Neural cell (in vitro differentiated cells): ENCODE measurements at regions not wholly inside any gene's neighbourhood (a gene's known extent, or its start where the extent isn't known, plus 50 kb on each side); places are given as distances from the start of the nearest gene placed in this dataset.

Experiments
- H2AFZ ChIP-seq: fragments of 200-600, 300-800 bp; sonication (generic), shearing (Covaris generic); 2 replicates; pipeline ENCODE4 v1.6.0; 2014; ENCODE audit warnings: low read depth, mild to moderate bottlenecking, antibody characterized with exemption, low read length, moderate library complexity
- H3F3A ChIP-seq: fragments of 200-600 bp; shearing (Covaris generic); 2 replicates; pipeline ENCODE4 v1.6.1; 2016; ENCODE audit warnings: mild to moderate bottlenecking, moderate library complexity, mixed read lengths, antibody characterized with exemption, low read length; ENCODE audit not compliant: insufficient read depth, poor library complexity, severe bottlenecking
- H3K27ac ChIP-seq: fragments of 200-600, 300-800 bp; sonication (generic), shearing (Covaris generic); 2 replicates; pipeline ENCODE4 v1.5.1; 2014; ENCODE audit warnings: mild to moderate bottlenecking, low read length, moderate library complexity
- H3K27me3 ChIP-seq: fragments of 300-800, 200-600 bp; sonication (generic), shearing (Covaris generic); 2 replicates; pipeline ENCODE4 v1.6.0; 2014; ENCODE audit warnings: mild to moderate bottlenecking, low read depth, low read length, moderate library complexity; ENCODE audit not compliant: insufficient read depth
- H3K36me3 ChIP-seq: fragments of 300-800, 200-600 bp; sonication (generic), shearing (Covaris generic); 2 replicates; pipeline ENCODE4 v1.5.1; 2014; ENCODE audit warnings: mild to moderate bottlenecking, antibody characterized with exemption, low read length, moderate library complexity; ENCODE audit not compliant: insufficient read depth
- H3K4me2 ChIP-seq: fragments of 300-800, 200-600 bp; sonication (generic), shearing (Covaris generic); 2 replicates; pipeline ENCODE4 v1.6.0; 2014; ENCODE audit warnings: mild to moderate bottlenecking, low read length
- H3K4me3 ChIP-seq: fragments of 300-800, 200-600 bp; sonication (generic), shearing (Covaris generic); 2 replicates; pipeline ENCODE4 v1.5.1; 2014; ENCODE audit warnings: mild to moderate bottlenecking, low read length, moderate library complexity
- H3K79me2 ChIP-seq: fragments of 200-600 bp; shearing (Covaris generic); replicated peaks from 2 replicates; pipeline ENCODE4 v1.6.0; 2014; ENCODE audit warnings: mild to moderate bottlenecking, low read length, moderate library complexity; ENCODE audit not compliant: insufficient read depth
- H3K9ac ChIP-seq: fragments of 300-800, 200-600 bp; sonication (generic), shearing (Covaris generic); 2 replicates; pipeline ENCODE4 v1.6.1; 2016; ENCODE audit warnings: mild to moderate bottlenecking, low read length, mixed read lengths
- H3K9me2 ChIP-seq: fragments of 200-600 bp; shearing (Covaris generic); 2 replicates; pipeline ENCODE4 v1.6.1; 2016; ENCODE audit warnings: mild to moderate bottlenecking, low read length, mixed read lengths; ENCODE audit not compliant: insufficient read depth
- H3K9me3 ChIP-seq: fragments of 200-600, 300-800 bp; sonication (generic), shearing (Covaris generic); 2 replicates; pipeline ENCODE4 v1.6.1; 2016; ENCODE audit warnings: mild to moderate bottlenecking, mixed run types, low read length, moderate library complexity, mixed read lengths
- H4K20me1 ChIP-seq: fragments of 200-600 bp; shearing (Covaris generic); 2 replicates; pipeline ENCODE4 v1.6.1; 2016; ENCODE audit warnings: mild to moderate bottlenecking, mixed run types; ENCODE audit not compliant: insufficient read depth
- CTCF ChIP-seq: fragments of 450-650 bp; IDR thresholded peaks from 2 replicates; pipeline ENCODE4 v1.5.1; 2014; ENCODE audit warnings: antibody characterized with exemption, mild to moderate bottlenecking, moderate library complexity; ENCODE audit not compliant: poor library complexity, severe bottlenecking
- EP300 ChIP-seq: fragments of 450-650 bp; conservative IDR thresholded peaks from 2 replicates; pipeline ENCODE4 v1.6.1; 2014; ENCODE audit warnings: antibody characterized with exemption, mild to moderate bottlenecking, moderate library complexity; ENCODE audit not compliant: poor library complexity, severe bottlenecking
- EZH2 ChIP-seq: fragments of 200-600, 300-800 bp; shearing (Covaris generic), sonication (generic); IDR thresholded peaks from 2 replicates; pipeline ENCODE4 v1.6.1; 2014; ENCODE audit warnings: antibody characterized with exemption, low read length, borderline replicate concordance, mild to moderate bottlenecking; ENCODE audit not compliant: insufficient read depth, poor library complexity, severe bottlenecking
- MXI1 ChIP-seq: fragments of 450-650 bp; conservative IDR thresholded peaks from 2 replicates; pipeline ENCODE4 v1.6.1; 2014; ENCODE audit warnings: antibody characterized with exemption, mild to moderate bottlenecking; ENCODE audit not compliant: poor library complexity, severe bottlenecking
- POLR2AphosphoS5 ChIP-seq: IDR thresholded peaks from 2 replicates; pipeline ENCODE4 v1.6.1; 2012
- RAD21 ChIP-seq: fragments of 450-650 bp; conservative IDR thresholded peaks from 2 replicates; pipeline ENCODE4 v1.6.1; 2014; ENCODE audit warnings: antibody characterized with exemption, mild to moderate bottlenecking, moderate library complexity
- REST ChIP-seq: IDR thresholded peaks from 2 replicates; pipeline ENCODE4 v1.6.1; 2012; ENCODE audit warnings: borderline replicate concordance
- SMC3 ChIP-seq: fragments of 450-650 bp; conservative IDR thresholded peaks from 2 replicates; pipeline ENCODE4 v1.6.1; 2014; ENCODE audit warnings: antibody characterized with exemption, mild to moderate bottlenecking, moderate library complexity; ENCODE audit not compliant: poor library complexity
- TAF1 ChIP-seq: IDR thresholded peaks from 2 replicates; pipeline ENCODE4 v1.6.1; 2012; ENCODE audit warnings: low read depth

DNA sequence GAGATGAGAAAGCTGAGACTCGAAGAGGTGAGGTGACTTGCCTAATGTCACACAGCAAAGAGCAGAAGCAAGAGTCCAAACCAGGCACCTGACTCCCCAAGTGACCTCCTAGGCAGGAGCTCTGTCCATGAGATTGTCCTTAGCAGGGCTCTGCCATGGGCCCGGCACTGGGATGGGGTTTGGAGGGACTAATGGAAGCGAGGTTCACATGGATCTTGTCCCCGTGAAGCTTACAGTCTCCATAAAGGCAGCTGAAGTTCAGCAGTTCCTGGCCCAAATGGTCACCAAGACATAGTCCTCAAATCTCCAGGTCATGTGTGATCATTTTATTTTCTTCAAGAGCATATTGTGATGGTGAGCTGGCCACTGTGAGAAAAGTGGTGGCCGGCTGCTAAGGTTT, 57.0 kb upstream of the AFF3 start:
- Histone ChIP-seq H3K4me3 (no peak overlapping the region), H4K20me1 (no peaks in the 10 kb centered on the region), H3K4me2 (no peak overlapping the region), H2AFZ (no peak overlapping the region), H3K36me3 (no peaks in the 10 kb centered on the region), H3K27me3 (no peaks in the 10 kb centered on the region), H3K9ac (no peak overlapping the region), H3K79me2 (no peaks in the 10 kb centered on the region), H3K9me2 (no peaks in the 10 kb centered on the region), H3K27ac (no peak overlapping the region), H3F3A (no peaks in the 10 kb centered on the region), H3K9me3 (no peaks in the 10 kb centered on the region)
- no peak for TF ChIP-seq MXI1
- TF ChIP-seq EZH2, result no peak
- no peak for TF ChIP-seq TAF1
- no peak for TF ChIP-seq REST
- TF ChIP-seq CTCF, result no peak
- no peak for TF ChIP-seq RAD21
- no peak for TF ChIP-seq EP300
- TF ChIP-seq SMC3, result no peak
- no peak for TF ChIP-seq POLR2AphosphoS5

DNA sequence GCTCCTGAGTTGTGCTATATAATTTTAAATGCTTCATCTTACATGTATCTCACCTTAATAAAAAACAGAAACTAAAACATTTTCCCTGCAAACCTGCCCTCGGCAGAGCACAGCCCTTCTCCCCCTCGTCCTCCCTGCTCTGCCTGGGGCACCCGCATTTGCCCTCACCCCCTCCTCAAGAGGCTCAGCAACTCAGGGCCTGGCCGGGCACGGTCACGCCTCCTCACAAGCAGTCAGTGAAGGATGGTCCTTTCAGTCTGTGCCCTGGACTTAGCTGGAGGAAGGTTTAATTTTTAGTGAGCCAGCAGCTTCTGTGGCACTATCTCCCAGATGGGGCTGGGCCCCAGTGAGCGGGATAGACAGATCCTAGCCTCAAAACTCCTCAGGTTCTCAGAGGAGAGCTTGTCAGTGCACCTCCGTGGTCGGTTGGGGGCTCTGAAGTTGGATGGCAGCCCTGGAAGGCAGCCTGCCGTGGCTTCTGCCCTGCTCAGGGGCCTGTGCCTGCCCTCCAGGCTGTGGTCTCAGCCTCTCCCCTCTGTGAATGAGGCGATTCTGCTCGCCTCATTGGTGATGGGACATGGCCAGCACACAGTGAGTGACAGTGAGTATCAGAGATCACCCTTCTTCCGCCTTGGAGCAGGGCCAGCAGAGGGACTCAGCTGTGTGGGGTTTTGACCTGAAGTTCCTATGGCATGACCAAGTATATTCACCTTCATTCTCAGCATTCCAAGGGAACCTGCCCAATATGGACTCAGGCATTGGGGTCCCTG, 56.3 kb upstream of the AFF3 start:
- Histone ChIP-seq H3K79me2 (no peaks in the 10 kb centered on the region), H4K20me1 (no peaks in the 10 kb centered on the region), H3K36me3 (no peaks in the 10 kb centered on the region), H2AFZ (no peak overlapping the region), H3K27ac (peak overlapping the region; percentile 51), H3K27me3 (no peaks in the 10 kb centered on the region), H3K4me3 (no peak overlapping the region), H3F3A (no peaks in the 10 kb centered on the region), H3K9ac (peak overlapping the region; percentile 17), H3K9me2 (no peaks in the 10 kb centered on the region), H3K9me3 (no peaks in the 10 kb centered on the region), H3K4me2 (no peak overlapping the region)
- TF ChIP-seq EZH2, result no peak
- no peak for TF ChIP-seq MXI1
- no peak for TF ChIP-seq EP300
- TF ChIP-seq POLR2AphosphoS5, result no peak
- TF ChIP-seq TAF1, result no peak
- no peak for TF ChIP-seq RAD21
- TF ChIP-seq CTCF, result no peak
- no peak for TF ChIP-seq REST
- no peak for TF ChIP-seq SMC3
